GM12865 (cell line): ENCODE measurements at regions not wholly inside any gene's neighbourhood (a gene's known extent, or its start where the extent isn't known, plus 50 kb on each side); places are given as distances from the start of the nearest gene placed in this dataset.

Experiments used
- DNase-seq: peaks from one replicate; pipeline ENCODE4 v3.0.0; 2010; ENCODE audit warnings: low read depth
- H3K4me3 ChIP-seq: 2 replicates; pipeline ENCODE4 v1.5.1; 2011; ENCODE audit warnings: mild to moderate bottlenecking, low read depth, low read length, control low read depth
- CTCF ChIP-seq: IDR thresholded peaks from 2 replicates; pipeline ENCODE4 v1.5.1; 2011; ENCODE audit warnings: low read length, control low read depth, low read depth, inconsistent platforms; ENCODE audit not compliant: insufficient read depth; ENCODE audit errors: missing control alignments

- no peak for DNase-seq
- no peak overlapping the region for H3K4me3 ChIP-seq
- no peak for TF ChIP-seq CTCF
Measured at GRCh38 chr2:8622199-8622911, 59.5 kb upstream of the ID2 start.

- no peak for TF ChIP-seq CTCF
- DNase-seq, result no peak
- no peak overlapping the region for H3K4me3 ChIP-seq
Measured at GRCh38 chr2:8622924-8623465, 58.9 kb upstream of the ID2 start.

GRCh38 chr2:8623576-8623957 is 58.3 kb upstream of the ID2 start:
- DNase-seq, result no peak
- TF ChIP-seq CTCF, result no peak
- H3K4me3 ChIP-seq, result no peak overlapping the region

GRCh38 chr2:8623958-8624591 is 57.8 kb upstream of the ID2 start:
- no peak for DNase-seq
- no peak overlapping the region for H3K4me3 ChIP-seq
- TF ChIP-seq CTCF, result no peak

GRCh38 chr2:8624855-8625398 is 56.9 kb upstream of the ID2 start:
- TF ChIP-seq CTCF, result no peak
- DNase-seq, result no peak
- H3K4me3 ChIP-seq, result no peak overlapping the region

- no peak overlapping the region for H3K4me3 ChIP-seq
- TF ChIP-seq CTCF, result no peak
- DNase-seq, result no peak
Measured at GRCh38 chr2:8625399-8626300, 56.2 kb upstream of the ID2 start.
